ENCODE measurements at regions not wholly inside any gene's neighbourhood (a gene's known extent, or its start where the extent isn't known, plus 50 kb on each side); places are given as distances from the start of the nearest gene placed in this dataset.
"Not testable (repeated sequence)": the region's sequence is repeated elsewhere in the genome, so short reads cannot be mapped to it uniquely, and the experiment has no call there.

DNA sequence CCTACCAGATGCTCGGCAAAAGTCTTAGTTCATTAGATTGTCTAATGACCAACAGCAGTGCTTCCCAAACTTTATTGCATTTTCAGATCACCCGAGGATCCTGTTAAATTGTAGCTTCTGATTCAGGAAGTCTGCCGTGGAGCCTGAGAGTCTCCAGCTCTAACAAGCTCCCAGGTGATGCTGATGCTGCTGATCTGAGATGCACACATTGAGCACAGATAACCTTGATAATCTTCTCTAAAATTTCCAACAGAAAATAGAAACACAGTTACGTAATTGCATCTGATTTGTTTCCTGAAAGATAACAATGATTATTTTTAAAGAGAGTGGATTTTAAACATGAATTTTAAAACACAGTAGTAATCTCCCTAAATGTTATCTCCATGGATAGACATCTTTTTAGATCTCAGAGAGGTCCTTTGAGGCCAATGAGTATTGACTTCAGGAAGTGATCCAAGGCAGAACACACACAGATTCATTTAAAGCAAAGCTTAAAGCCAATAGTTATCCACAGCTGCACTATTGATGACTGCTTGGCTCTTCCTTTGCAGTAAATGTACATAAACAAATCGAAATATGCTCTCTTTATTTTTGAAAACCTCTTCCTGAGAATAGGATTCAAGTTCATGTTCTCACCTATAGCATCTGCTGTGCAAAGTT is 122.8 kb upstream of the TNPO1 start:
- no peak for DNase-seq (ENCODE audit: low read depth in 3 of 3, low spot score in 2 of 3)

DNA sequence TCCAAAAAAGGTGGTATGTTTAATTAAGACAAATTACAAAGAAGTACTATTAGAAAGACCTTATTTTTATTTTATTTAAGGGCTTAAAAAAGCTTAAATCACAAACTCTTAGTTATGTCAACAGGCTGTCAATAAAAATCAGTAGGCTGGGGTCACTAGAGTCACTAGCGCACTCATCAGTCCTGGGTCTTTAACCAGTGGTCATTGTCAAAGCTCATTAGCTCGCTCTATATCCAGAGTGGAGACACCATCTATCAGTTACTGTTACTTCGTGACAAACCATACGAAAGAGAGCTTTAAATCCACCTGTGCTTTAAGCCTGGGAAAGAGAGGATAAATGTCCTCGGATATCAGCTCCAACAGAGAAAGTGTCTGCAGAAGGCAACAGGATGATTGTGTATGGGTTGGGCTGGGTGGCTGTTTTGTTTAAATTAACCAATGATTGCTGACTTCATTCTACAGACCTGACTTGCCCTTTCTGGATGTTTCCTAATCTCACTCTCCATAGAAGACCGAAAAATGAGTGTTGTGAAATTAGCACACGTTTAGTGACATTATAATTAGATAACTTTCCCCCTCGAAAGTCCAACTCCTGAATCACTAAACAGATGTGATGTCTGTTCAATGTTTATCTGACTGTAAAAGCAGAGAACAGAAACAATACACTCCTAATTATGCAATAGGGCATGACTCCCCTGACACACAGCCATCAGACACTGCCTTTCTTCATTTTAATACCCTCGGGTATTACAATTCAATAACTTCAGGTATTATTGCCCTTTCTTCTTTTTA is 123.6 kb upstream of the TNPO1 start:
- no peak for DNase-seq (ENCODE audit: low read depth in 3 of 3, low spot score in 2 of 3)

DNA sequence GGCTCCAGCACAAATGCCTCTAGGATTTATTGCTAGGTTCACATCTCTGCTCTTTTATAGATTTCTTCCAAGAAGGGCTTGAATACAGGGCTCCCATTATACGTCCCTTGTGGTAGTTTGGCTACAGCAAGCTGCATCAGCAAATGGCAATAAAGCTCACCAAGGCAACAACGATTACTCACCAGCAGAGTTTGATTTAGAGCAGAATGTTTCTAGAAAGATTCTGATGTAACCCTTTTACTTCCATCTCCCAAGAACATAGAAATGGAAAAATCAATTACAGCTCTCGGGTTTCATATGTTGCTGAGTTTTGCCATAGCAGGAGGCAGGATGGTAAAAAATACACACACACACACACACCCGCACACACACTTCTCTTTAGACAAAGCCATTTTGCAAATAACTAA is 124.2 kb upstream of the TNPO1 start:
- DNase-seq (ENCODE audit: low read depth in 3 of 3, low spot score in 2 of 3), result no peak

DNA sequence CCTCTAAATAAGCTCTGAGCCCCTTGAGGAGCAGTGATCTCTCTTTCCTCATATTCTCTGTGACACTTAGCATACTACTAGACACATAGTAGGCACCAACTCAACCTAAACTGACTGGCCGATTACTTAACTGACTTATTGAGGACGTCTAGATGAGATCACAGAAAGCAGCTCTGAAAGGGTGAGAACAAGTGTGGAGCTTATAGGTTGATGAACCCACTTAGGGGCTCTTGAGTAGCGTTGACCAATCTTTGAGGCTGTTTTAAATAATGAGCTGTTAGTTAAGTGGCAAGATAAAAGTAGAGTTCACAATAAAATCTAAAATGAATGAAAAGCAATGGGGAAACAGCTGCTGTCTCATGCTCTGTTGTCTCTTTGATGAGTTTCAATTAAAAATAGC is 124.7 kb upstream of the TNPO1 start:
- no peak for DNase-seq (ENCODE audit: low read depth in 3 of 3, low spot score in 2 of 3)

DNA sequence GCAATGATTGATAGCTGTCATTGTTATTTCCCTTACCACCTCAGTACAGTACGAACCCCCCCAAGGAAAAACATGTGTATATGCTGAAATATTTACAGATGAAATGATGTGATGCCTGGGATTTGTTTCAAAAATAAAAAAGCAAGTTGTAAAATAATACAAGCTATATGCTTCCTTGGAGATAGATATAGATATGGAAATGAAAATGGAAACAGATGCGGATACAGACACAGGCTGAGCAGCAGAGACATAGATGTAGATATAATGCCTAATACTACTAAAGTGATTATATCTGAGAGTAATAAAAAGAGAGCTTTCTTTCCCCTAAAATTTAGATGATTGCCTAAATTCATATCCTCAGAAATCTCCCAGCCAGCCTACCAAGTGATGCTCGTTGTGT is 127.5 kb upstream of the TNPO1 start:
- DNase-seq (ENCODE audit: low read depth in 3 of 3, low spot score in 2 of 3), result no peak

DNA sequence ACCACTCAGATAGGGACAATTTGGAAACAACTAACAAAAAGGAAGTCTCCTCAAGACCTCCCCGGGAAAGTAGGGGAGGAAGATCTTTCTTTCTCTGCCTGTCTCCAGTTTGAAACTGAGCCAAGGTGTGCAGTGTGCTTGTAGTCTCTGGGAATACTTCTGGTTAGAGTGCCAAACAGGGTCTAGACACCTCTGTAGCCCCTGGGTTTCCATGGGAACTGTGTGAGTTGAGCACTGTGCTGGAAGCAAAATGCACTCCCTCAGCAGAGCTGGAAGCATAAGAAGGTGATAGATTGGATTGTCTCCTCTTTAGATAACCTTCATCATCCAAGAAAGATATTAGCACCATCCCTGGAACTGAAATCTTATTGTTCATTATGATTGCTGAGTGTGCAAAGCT is 129.2 kb upstream of the TNPO1 start:
- no peak for DNase-seq (ENCODE audit: low read depth in 3 of 3, low spot score in 2 of 3)

DNA sequence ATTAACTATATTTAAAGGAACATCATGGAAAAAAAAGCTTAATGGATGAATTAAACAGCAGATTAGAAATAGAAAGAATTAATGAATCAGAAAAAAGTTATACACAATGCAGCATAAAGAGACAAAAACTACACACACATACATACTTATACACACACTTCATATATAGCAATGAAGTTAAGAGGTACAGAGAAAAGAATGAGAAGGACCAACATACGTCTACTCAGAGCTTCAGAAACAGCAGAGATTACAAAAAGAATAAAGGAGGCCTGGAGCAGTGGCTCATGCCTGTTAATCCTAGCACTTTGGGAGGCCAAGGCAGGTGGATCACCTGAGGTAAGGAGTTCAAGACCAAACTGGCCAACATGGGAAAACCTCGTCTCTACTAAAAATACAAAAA is 133.9 kb upstream of the TNPO1 start:
- DNase-seq (ENCODE audit: low read depth in 3 of 3, low spot score in 2 of 3), result no peak

DNA sequence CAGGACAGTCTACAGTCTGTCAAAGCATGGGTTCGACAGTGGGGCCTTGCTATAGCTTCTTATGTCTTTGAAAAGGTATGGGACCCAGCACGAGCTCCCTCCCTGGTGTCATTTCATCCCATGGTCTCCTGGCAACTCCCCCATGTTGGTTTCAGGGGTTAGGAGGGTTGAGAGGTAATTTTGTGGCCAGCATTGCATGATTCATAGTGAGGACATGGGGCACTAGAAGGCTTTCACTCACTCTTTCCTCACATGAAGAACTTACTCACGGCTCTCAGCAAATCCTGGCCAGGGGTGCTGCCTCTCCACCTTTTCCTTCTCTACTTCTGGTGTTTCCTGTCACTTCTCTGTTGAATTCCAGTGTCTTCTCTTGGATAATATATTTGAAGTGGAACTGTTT is 134.7 kb upstream of the TNPO1 start:
- DNase-seq (ENCODE audit: low read depth in 3 of 3, low spot score in 2 of 3), result no peak

DNA sequence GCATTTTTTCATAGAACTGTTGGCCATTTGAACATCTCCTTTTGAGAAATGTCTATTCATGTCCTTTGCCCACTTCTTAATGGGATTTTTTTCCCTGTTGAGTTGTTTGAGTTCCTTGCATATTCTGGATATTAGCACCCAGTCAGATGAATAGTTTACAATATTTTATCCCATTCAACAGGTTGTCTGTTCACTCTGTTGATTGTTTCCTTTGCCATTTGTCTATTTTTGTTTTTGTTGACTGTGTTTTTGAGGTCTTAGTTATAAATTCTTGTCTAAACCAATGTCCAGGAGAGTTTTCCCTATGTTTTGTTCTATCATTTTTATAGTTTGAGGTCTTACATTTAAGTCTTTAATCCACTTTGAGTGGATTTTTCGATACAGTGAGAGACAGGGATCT is 139.0 kb upstream of the TNPO1 start:
- no peak for DNase-seq (ENCODE audit: low read depth in 3 of 3, low spot score in 2 of 3)

DNA sequence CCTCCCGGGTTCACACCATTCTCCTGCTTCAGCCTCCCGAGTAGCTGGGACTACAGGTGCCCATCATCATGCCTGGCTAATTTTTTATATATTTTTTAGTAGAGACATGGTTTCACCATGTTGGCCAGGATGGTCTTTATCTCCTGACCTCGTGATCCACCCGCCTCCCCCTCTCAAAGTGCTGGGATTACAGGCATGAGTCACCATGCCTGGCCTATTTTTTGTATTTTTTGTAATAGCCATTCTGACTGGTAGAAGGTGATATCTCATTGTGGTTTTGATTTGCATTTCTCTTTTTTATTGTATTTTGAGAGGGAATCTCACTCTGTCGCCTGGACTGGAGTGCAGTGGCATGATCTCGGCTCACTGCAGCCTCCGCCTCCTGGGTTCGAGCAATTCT is 139.6 kb upstream of the TNPO1 start:
- not testable (repeated sequence) for DNase-seq (ENCODE audit: low read depth in 3 of 3, low spot score in 2 of 3)

DNA sequence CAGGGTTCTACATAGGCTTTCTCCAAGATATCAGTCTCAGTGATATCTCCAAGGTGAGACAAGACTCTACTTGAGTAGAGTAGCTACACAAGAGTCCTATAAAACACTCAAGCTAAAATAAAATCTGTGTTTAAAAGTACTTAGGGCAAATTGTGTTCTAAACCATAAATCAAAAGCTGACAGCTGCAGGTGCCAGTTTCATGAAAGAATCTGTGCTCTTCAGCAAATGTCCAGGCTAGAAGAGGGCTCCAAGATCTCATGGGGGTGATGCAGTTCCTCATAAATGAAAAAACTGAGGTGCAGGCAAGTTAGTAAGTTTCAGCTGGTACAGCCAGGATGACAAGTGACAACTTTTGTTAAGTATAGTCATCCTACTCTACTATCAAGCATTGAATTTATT is 142.8 kb upstream of the TNPO1 start:
- no peak for DNase-seq (ENCODE audit: low read depth in 3 of 3, low spot score in 2 of 3)

DNA sequence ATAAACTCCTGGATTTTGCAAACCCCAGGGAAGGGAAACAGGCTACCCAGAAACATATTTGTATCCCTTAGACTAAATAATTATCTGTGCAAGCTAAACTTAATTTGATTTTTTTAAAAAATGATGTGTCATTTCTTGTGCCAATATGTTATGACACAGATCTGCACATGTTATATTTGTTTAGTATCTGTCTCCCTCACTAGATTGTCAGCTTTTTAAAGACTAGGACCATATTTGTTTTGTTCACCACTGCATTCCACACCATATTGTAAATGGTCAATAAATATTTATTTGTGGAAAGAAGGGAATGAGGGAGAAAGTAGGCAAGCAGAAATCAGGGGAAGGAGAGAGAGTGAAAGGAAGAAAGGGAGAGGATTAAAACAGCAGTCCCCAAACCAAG is 143.3 kb upstream of the TNPO1 start:
- no peak for DNase-seq (ENCODE audit: low read depth in 3 of 3, low spot score in 2 of 3)

DNA sequence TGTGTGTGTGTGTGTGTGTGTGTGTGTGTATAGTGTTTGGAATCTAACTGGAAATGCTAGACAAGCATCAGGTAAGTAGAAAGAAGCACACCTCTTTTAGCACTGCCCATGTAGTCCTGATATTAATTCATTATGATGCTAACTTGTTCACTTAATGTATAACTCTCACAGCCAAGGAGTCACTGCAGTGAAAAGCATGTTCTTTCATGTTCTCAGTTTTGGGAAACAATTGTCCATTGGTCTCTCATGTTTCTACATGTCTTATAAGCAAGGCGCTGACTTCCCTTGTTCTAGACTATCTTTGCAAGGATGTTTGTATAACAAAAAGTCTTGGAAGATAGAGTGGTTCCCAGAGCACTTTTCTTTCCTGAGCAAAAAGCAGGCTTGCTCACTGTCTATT is 148.8 kb upstream of the TNPO1 start:
- DNase-seq (ENCODE audit: low read depth in 3 of 3, low spot score in 2 of 3), result no peak

DNA sequence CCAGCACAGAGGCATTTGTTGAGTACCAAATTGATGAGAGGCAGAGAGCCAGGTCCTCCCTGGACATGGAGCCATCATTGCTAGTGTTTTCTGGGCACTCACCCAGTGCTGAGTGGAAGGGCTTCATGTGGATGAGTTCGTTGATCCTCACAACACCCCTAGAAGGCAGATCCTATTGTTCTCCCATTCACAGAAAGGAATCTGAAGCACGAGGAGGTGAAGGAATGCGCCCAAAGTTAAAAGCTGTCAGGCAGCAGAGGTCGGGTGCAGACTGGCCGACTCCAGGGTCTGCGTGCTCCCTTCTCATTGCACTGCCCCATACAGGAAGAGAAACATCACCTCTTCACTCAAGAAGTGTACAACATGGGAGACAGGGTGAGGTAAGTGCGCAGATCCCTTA is 153.5 kb upstream of the TNPO1 start:
- DNase-seq (ENCODE audit: low read depth in 3 of 3, low spot score in 2 of 3), result no peak

DNA sequence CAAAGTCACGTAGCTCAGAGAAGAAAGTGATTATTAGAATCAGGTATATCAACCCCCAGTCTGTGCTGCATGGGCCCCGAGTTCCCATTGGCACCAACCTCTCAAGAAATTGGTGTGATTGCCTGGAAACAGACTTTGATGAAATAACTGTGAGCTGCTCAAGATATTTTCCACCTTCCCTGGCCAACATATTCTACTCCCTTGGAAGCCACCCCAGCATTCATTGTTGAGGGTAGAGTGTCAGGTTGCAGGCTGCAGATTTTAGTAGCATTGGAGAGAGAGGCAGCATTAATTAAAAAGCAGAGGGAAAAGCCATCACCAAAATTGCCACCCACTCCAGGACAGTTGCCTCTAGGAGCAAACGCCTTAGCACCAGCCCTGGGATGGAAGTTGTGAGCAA is 154.2 kb upstream of the TNPO1 start:
- DNase-seq (ENCODE audit: low read depth in 3 of 3, low spot score in 2 of 3), result no peak

DNA sequence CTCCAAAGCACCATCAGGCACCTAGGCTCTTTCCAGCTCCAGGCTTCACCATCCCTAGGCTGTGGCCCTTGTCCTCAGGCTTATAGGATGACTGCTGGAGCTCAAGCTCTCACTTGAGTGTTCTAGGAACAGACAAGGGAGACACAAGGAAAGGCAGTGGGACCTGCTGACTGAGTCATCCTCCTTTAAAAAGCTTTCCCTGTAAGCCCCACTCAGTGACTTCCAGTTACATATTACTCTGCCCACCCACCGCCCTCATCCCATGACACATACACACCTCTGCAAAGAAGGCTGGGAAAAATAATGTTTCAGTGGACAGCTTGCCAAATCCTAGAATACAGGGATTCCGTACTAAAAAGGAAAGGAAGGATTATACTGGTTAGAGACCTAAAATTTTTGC is 154.2 kb upstream of the ZNF366 start:
- no peak for DNase-seq (ENCODE audit: low read depth in 3 of 3, low spot score in 2 of 3)

DNA sequence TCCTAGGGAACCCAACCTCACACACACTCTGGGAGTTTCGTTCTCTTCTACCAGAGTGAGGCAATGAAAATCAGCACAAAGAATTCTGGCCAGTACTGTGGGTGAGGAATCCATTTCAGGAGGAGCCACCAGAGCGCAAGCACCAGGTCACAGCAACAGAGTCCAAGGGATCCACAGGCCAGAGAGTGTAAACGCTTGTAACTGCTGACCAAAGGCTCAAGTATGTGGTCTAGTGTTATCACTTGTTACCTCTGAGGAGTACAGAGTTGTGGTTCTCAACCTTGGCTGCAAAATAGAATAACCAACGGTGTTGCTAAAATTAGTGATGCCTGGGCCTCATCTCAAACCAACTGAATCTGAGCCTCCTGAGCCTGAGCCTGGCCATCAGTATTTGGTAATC is 152.5 kb upstream of the ZNF366 start:
- DNase-seq (ENCODE audit: low read depth in 3 of 3, low spot score in 2 of 3), result no peak

DNA sequence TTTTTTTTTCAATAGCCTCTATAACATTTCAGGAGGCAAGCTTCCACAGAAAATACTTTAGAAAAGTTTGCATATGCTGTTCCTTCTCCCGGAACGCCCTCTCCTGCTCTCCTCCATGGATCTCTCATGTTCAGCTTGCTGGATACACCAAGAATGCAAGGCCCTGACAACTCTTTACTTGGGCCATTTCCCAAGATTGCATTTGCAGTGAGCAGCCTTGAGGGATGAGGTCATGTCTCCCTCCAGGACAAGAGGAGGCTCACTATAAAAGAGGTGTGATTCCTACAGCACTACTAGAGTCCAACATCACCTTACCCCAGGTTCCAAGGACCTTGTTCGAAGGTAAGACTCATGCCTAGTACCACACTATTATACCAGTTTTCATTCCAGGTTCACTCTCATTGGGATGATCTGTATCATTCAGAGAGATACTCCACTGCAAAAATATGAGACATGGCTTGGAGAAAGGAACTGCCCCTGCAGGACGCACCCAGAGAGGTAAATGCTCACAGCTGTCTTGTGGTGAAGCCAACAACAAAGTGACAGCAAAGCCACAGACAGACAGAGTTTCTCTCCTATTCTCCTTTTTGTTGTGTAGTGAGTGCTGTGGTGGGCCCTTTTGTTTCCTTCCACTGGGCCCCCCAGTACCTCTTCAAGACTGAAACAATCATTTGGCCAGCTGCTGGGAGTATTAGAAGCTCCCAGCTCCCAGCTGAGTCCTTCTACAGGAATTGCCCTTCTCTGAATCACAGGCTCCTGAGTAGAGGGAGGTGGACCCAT is 151.7 kb upstream of the ZNF366 start:
- DNase-seq (ENCODE audit: low read depth in 3 of 3, low spot score in 2 of 3), result no peak

DNA sequence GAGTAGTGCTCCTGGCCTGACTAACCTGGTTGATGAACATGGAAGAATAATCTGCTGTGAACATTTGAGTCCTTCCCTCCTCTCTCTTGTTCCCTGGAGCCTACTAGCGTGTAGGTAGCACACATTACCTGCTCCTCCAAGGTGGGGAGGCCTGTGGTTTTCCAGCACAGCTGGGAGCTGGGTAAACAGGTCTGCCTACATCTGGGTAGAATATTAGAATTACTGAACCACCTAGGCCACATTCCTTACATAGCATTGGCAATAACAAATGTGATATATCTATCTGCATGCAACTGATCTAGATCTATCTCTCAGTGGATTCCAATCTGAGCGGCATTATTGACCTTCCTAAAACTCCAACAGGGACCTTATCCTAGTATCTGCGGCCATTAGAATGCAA is 151.0 kb upstream of the ZNF366 start:
- no peak for DNase-seq (ENCODE audit: low read depth in 3 of 3, low spot score in 2 of 3)

DNA sequence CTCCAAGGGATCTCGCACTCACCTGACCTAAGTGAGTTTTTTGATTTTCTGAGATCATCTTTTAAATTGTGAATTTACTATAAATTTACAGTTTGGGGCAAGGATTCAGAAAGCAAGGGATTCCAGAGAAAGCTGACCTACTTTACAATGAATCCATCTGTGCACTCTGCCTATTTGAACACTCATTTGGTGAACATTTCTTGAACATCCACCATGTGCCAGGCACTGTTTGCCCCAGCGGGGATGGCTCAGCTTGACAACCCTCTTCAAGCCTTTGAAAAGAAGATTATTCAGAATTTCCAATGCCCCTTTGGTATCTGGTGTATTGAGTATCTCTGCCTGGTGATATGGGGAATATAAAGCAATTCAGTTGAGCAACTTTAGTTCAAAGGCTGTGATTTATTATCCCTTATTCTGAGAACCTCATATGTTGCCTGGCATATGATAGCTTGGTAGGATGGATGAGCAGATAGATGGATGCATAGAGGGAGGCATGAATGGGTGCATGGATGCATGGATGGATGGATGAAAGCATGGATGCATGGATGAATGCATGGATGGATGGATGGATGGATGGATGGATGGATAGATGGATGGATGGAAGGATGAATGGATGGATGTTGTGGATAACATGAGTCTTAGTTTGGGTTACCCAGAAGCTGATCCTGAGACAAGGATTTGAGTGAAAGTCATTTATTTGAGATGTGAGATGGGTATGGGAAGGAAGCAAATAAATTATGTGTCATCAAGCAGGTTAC is 149.7 kb upstream of the ZNF366 start:
- DNase-seq (ENCODE audit: low read depth in 3 of 3, low spot score in 2 of 3), result no peak

DNA sequence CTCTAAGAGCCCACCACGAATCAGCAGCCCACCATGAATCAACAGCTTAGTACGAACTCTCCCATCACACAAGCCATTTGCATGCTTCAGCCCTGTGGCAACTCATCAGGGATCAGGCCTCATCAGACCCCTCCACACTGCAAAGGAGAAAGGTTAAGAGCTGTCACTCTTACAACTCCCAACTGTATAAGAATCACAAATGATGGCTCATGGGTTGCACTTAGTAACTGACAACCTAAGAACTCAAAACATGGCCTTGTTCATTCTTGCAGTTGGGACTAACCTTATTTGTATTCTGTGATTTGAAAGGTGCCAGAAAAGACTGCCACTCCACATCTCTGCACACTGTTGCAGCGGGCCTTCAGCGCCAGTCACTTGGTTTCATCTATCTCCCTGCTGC is 149.1 kb upstream of the ZNF366 start:
- no peak for DNase-seq (ENCODE audit: low read depth in 3 of 3, low spot score in 2 of 3)

All from right renal cortex interstitium (tissue), 3 donors.